ENCODE measurements at regions not wholly inside any gene's neighbourhood (a gene's known extent, or its start where the extent isn't known, plus 50 kb on each side); places are given as distances from the start of the nearest gene placed in this dataset.
"Not testable (repeated sequence)": the region's sequence is repeated elsewhere in the genome, so short reads cannot be mapped to it uniquely, and the experiment has no call there.

DNA sequence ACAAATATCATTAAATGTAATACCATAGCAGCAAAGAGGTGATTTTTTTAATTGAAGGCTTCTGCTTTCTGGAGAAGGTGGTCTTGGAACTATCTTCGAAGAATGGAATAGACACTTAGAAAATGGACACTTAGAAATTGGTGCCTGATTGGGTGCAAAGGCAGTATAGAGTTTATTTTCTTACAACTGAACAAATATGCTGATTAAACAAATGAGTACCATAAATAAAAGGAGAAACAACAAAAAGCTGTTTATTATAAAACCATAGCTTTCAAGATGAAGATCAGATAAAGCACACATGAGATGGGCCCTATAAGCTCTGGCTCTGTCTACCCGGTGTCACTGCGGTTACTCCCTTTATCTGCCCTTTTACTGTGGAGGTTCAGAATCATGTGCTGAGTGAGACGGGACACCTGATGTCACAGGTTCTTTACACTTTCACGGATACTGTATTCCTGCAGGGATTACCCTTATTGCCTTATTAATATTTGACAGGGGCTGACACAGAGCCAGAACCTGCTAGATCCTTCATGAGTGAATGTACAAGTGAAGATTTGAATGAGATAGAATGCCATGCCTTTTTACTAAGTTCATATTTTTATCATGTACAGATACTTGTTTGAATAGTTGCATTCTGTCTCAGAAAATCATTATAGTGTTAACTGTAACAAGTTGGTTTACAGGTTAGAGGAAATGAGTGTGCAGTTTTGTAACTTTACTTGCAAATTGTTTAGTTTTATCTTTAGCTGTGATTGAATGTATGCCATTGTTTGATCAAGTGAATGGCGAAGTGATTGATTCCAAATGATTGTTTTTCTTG, 477.5 kb upstream of the RGS6 start:
- H3K27ac ChIP-seq: peak overlapping the region; percentile 46
- TF ChIP-seq, protein P1, sequence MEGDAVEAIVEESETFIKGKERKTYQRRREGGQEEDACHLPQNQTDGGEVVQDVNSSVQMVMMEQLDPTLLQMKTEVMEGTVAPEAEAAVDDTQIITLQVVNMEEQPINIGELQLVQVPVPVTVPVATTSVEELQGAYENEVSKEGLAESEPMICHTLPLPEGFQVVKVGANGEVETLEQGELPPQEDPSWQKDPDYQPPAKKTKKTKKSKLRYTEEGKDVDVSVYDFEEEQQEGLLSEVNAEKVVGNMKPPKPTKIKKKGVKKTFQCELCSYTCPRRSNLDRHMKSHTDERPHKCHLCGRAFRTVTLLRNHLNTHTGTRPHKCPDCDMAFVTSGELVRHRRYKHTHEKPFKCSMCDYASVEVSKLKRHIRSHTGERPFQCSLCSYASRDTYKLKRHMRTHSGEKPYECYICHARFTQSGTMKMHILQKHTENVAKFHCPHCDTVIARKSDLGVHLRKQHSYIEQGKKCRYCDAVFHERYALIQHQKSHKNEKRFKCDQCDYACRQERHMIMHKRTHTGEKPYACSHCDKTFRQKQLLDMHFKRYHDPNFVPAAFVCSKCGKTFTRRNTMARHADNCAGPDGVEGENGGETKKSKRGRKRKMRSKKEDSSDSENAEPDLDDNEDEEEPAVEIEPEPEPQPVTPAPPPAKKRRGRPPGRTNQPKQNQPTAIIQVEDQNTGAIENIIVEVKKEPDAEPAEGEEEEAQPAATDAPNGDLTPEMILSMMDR (conservative IDR thresholded peaks at IDR 0.05): no peak

DNA sequence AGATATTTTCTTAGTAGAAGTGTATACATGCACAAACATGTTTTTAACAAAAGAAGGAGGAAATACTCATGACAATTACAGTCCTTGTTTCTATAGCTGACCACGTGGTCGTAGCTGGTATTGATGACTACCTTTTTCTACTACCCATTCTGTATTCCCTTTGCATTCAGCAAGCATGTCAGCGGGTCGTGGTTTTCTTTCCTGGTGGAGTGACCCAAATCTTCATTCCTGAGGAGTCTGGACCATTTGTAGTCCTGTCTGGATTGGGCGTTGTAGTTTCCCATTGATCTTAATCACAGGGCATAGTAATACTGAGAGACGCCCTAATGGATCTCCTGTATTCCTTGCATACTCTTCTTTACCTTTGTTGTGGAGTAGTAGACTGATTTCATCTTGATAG, 472.1 kb upstream of the RGS6 start:
- TF ChIP-seq, protein P1 (conservative IDR thresholded peaks at IDR 0.05): no peak
- H3K27ac ChIP-seq: no peak overlapping the region

DNA sequence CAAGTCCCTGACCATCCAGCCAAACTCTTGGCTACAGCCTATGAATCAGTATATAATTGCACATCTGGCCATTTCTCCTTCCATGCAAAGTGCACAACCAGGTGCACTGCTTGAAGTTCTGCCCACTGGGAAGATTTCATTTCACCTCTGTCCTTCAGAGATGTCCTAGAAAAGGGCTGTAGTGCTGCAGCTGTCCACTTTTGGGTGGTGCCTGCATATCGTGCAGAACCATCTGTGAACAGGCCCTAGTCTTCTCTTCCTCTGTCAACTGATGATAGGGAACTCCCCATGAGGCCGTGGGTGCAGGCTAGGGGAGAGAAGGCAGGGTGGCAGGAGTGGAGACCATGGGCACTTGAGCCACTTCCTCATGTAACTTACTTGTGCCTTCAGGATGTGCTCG, 470.6 kb upstream of the RGS6 start:
- H3K27ac ChIP-seq: not testable (repeated sequence)

DNA sequence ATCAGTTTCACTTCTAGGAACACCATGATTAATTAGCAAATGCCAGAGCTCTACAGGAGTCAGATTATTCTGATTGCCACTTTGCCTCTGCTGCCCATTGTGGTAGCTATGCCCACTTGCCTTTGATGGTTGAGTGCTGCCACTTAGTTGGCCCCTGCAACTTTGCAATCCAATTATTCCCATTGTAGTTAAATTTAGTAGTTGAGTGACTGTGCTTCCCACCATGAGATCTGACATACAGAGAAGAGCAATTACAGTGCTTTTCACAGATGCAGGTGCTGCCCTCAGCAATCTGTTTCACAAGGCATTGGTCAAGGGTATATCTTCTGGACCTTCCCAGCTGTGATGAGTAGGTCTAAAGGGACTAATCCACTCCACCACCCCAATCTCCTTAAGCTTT, 468.4 kb upstream of the RGS6 start:
- H3K27ac ChIP-seq: no peak overlapping the region
- TF ChIP-seq, protein P1 (conservative IDR thresholded peaks at IDR 0.05): no peak

DNA sequence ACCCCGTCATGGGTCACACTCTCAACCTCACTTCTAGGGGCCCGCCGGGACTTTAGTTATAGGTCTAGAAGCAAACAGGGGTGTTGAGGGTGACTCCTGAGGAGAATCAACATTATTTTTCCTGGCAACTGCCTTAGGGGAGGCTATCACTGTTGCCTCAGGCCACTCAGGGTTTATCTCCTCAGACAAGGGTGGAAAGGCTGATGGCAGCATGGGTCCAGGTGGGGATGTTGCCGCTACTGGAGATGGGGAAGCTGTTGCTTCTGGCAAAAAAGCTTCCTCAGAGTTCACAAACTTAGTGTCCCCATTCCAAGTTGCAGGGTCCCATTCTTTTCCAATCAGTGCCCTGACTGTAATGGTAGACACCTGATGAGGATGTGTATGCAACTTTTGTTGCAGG, 467.4 kb upstream of the RGS6 start:
- TF ChIP-seq, protein P1 (conservative IDR thresholded peaks at IDR 0.05): no peak

DNA sequence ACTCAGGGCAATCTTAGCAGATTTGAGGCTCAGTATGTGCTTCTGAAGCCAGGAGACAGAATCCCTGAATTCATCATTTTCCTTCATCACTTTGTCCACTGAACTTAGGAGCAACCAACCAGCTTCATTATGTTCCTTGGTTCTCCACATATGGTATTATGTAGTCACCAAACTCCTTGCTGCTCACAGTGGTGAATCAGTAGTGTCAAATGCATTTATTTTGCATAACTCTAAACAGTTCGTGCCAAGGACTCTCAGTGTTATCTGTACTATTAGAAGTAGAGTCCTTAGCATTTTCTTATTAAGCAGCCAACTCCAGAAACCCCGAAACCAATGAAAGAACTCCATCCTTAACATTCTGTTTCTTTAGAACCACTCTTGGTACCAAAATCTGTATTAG, 466.9 kb upstream of the RGS6 start:
- H3K27ac ChIP-seq: no peak overlapping the region
- TF ChIP-seq, protein P1 (conservative IDR thresholded peaks at IDR 0.05): no peak

More for the DNA sequence above, 467.4 kb upstream of the RGS6 start:
- H3K27ac ChIP-seq: no peak overlapping the region

DNA sequence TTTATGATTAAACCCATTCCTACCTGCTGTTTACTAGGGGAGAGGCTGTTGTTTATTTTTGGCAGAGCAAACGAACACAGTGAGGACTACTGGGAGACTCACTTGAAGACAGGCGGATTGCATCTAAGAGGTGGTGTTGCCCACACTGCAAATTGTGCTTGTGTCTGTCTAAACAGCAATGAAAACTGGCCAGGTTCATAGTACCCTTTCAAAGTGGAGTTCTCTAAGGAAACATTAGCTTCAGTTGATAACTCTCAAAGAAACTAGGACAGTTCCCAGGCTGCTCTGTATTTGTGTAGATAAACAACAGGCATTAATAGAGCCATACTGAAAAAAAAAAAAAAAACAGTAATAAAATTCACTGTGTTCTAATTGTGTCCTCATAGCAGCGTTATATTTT, 466.0 kb upstream of the RGS6 start:
- TF ChIP-seq, protein P1 (conservative IDR thresholded peaks at IDR 0.05): no peak
- peak overlapping the region; percentile 27 for H3K27ac ChIP-seq

DNA sequence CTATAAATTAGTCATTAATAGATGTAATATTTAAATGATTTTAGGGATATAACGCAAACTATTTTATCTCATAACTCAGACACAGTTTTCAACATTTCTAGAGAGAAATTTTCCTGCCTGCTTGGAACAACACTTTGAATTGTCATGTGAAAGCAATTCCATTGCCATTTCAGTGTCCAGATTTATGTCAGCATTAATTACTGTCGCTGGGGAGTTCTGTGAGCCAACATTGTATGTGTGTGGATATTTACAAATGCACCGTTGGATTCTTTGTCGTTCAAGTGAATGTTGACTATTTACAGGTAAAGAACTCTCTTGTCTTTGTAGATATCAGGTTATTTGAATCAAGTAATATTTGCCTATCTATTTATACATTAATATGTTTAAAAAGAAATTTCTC, 465.3 kb upstream of the RGS6 start:
- no peak overlapping the region for H3K27ac ChIP-seq
- TF ChIP-seq, protein P1 (conservative IDR thresholded peaks at IDR 0.05): no peak
